Prostate gland (tissue), 2 donors: ENCODE measurements at regions not wholly inside any gene's neighbourhood (a gene's known extent, or its start where the extent isn't known, plus 50 kb on each side); places are given as distances from the start of the nearest gene placed in this dataset.

Source experiments
- DNase-seq: peaks from one replicate; pipeline ENCODE4 v3.0.0-alpha.2; 2019; ENCODE audit warnings: low spot score
- H3K27ac ChIP-seq, 2 donors: fragments of 200-600 bp; sonication (generic); 2 replicates each; pipeline ENCODE4 v1.5.1; 2017 to 2019
- H3K27me3 ChIP-seq: fragments of 200-600 bp; sonication (generic); replicated peaks from 2 replicates; pipeline ENCODE4 v1.5.1; 2019; ENCODE audit not compliant: insufficient read depth
- H3K36me3 ChIP-seq, 2 donors: fragments of 200-600 bp; sonication (generic); 1 replicate in 1 of 2; 2 replicates in 1 of 2; pipeline versions ENCODE4 v1.5.1 to v1.8.1; 2017 to 2019
- H3K4me1 ChIP-seq: fragments of 200-600 bp; sonication (generic); replicated peaks from 2 replicates; pipeline ENCODE4 v1.5.1; 2019
- H3K4me3 ChIP-seq, 2 donors: fragments of 200-600 bp; sonication (generic); 2 replicates each; pipeline ENCODE4 v1.5.1; 2017 to 2019
- H3K9me3 ChIP-seq: fragments of 200-600 bp; sonication (generic); 2 replicates; pipeline ENCODE4 v1.5.1; 2017
- CTCF ChIP-seq, 4 experiments: fragments of 200-600 bp in 2 of 4; fragments of 450-650 bp in 2 of 4; sonication (generic) in 2 of 4; IDR thresholded peaks; 1 replicate in 3 of 4; 2 replicates in 1 of 4; pipeline ENCODE4 v1.5.1; 2016 to 2019; ENCODE audit warnings: antibody characterized with exemption in 4 of 4, mild to moderate bottlenecking in 2 of 4, moderate library complexity in 2 of 4
- POLR2A ChIP-seq: fragments of 450-650 bp; IDR thresholded peaks from one replicate; pipeline ENCODE4 v1.6.1; 2016; ENCODE audit warnings: antibody characterized with exemption, mild to moderate bottlenecking
- POLR2AphosphoS5 ChIP-seq: sonication (generic); formaldehyde crosslinking; IDR thresholded peaks from one replicate; pipeline ENCODE4 v1.6.1; 2017; ENCODE audit warnings: antibody characterized with exemption
- WGBS: methylation state at CpG from one replicate; pipeline ENCODE4 v1.1.5; 2018; 5-methylcytosine and 5-hydroxymethylcytosine counted together
- intact Hi-C: fragments of 100-400 bp; cut with DNase I; formaldehyde crosslinking; loops from one replicate; pipeline ENCODE4 v1.14.2; 2022

- intact Hi-C loops = no loop called here
- TF ChIP-seq CTCF (IDR thresholded peaks at IDR 0.05) = no peak
- TF ChIP-seq POLR2AphosphoS5 = no peak
- H3K4me3 ChIP-seq = no peak overlapping the region
- H3K4me1 ChIP-seq = peaks cover 7% of the 10 kb centered on the region
- WGBS = 76% methylated on average over 23 of the region's 23 CpGs
- H3K9me3 ChIP-seq = no peaks in the 10 kb centered on the region
- DNase-seq = no peak
- H3K27ac ChIP-seq = no peak overlapping the region
- no peaks in the 10 kb centered on the region for H3K27me3 ChIP-seq
- H3K36me3 ChIP-seq = no peaks in the 10 kb centered on the region
Measured at GRCh38 chr16:85222155-85222863, 110.0 kb upstream of the CIBAR2 start.

- WGBS = 86% methylated on average over 9 of the region's 9 CpGs
- Histone ChIP-seq H3K9me3 (no peaks in the 10 kb centered on the region), H3K4me1 (peaks cover 3% of the 10 kb centered on the region), H3K27ac (no peak overlapping the region), H3K36me3 (no peaks in the 10 kb centered on the region), H3K27me3 (no peaks in the 10 kb centered on the region), H3K4me3 (no peak overlapping the region)
- no peak for TF ChIP-seq CTCF (IDR thresholded peaks at IDR 0.05)
- TF ChIP-seq POLR2A = no peak
- TF ChIP-seq POLR2AphosphoS5 = no peak
- no peak for DNase-seq
- intact Hi-C loops = no loop called here
Measured at GRCh38 chr16:85225257-85225656, 113.0 kb upstream of the CIBAR2 start.

GRCh38 chr16:85225721-85226120 is 113.4 kb upstream of the CIBAR2 start:
- 97% methylated on average over 4 of the region's 4 CpGs for WGBS
- no peak overlapping the region for H3K27ac ChIP-seq
- peaks cover 3% of the 10 kb centered on the region for H3K4me1 ChIP-seq
- DNase-seq = no peak
- no peak overlapping the region for H3K4me3 ChIP-seq
- H3K27me3 ChIP-seq = no peaks in the 10 kb centered on the region
- H3K36me3 ChIP-seq = no peaks in the 10 kb centered on the region
- no peaks in the 10 kb centered on the region for H3K9me3 ChIP-seq
- no peak for TF ChIP-seq CTCF (IDR thresholded peaks at IDR 0.05)
- TF ChIP-seq POLR2A = no peak
- TF ChIP-seq POLR2AphosphoS5 = no peak
- intact Hi-C loops = no loop called here

- no peaks in the 10 kb centered on the region for H3K27me3 ChIP-seq
- DNase-seq = no peak
- no peaks in the 10 kb centered on the region for H3K9me3 ChIP-seq
- H3K36me3 ChIP-seq = no peaks in the 10 kb centered on the region
- H3K4me3 ChIP-seq = no peak overlapping the region
- no peak for TF ChIP-seq CTCF (IDR thresholded peaks at IDR 0.05)
- no peak for TF ChIP-seq POLR2A
- TF ChIP-seq POLR2AphosphoS5 = no peak
- H3K27ac ChIP-seq = no peak overlapping the region
- no peaks in the 10 kb centered on the region for H3K4me1 ChIP-seq
- intact Hi-C loops = no loop called here
- 83% methylated on average over 16 of the region's 16 CpGs for whole genome bisulfite sequencing
Measured at GRCh38 chr16:85227084-85227945, 115.0 kb upstream of the CIBAR2 start.
